Panc1 (cell line): ENCODE measurements at regions not wholly inside any gene's neighbourhood (a gene's known extent, or its start where the extent isn't known, plus 50 kb on each side); places are given as distances from the start of the nearest gene placed in this dataset.
"Not testable (repeated sequence)": the region's sequence is repeated elsewhere in the genome, so short reads cannot be mapped to it uniquely, and the experiment has no call there.

Source experiments
- ATAC-seq: fragments of 200-7000 bp; cut with Tn5 transposase; 2 replicates; pipeline ENCODE4 v1.9.1; 2020; ENCODE audit warnings: mild to moderate bottlenecking, moderate library complexity
- BruUV-seq: library from RNA; stranded (reverse); fragments of 400-500 nt; replicated peaks from 2 replicates; lab custom pipeline; 2021; lab: Mats Ljungman, UMichigan
- CTCF ChIA-PET: fragments of 300-600 bp; sonication (Branson Sonifier 250); formaldehyde crosslinking; loops from one replicate; lab custom pipeline; 2022; ENCODE audit warnings: antibody characterized with exemption; lab: Charles Lee
- POLR2A ChIA-PET: fragments of 300-600 bp; sonication (Branson Sonifier 250); formaldehyde crosslinking; loops from one replicate; lab custom pipeline; 2022; ENCODE audit warnings: antibody characterized with exemption; lab: Charles Lee
- DNase-seq: peaks from one replicate; pipeline ENCODE4 v3.0.0-alpha.2; 2010; ENCODE audit warnings: low read depth, low spot score
- H3K27ac ChIP-seq: 2 replicates; pipeline ENCODE4 v1.5.1; 2011; ENCODE audit warnings: mild to moderate bottlenecking, low read length, inconsistent platforms
- H3K27me3 ChIP-seq: fragments of 200-500 bp; sonication (Bioruptor generic); 2 replicates; pipeline ENCODE4 v1.6.0; 2014; ENCODE audit warnings: low read length, inconsistent platforms; ENCODE audit not compliant: control insufficient read depth, insufficient read depth
- H3K36me3 ChIP-seq: fragments of 200-500 bp; sonication (Bioruptor generic); 2 replicates; pipeline ENCODE4 v1.5.1; 2014; ENCODE audit warnings: inconsistent platforms, mild to moderate bottlenecking, low read length, moderate library complexity; ENCODE audit not compliant: control insufficient read depth, insufficient read depth
- H3K4me1 ChIP-seq: 2 replicates; pipeline ENCODE4 v1.5.1; 2011; ENCODE audit warnings: inconsistent platforms, mild to moderate bottlenecking, low read length, moderate library complexity; ENCODE audit not compliant: control insufficient read depth, insufficient read depth
- H3K4me3 ChIP-seq, 2 experiments: 2 replicates each; pipeline ENCODE4 v1.5.1; 2011 to 2012; ENCODE audit warnings: low read depth in 2 of 2, low read length in 2 of 2, mild to moderate bottlenecking in 2 of 2, inconsistent platforms in 1 of 2, moderate library complexity in 1 of 2
- H3K9me3 ChIP-seq: fragments of 200-500 bp; sonication (Bioruptor generic); 2 replicates; pipeline ENCODE4 v1.5.1; 2014; ENCODE audit warnings: low read depth, mild to moderate bottlenecking, inconsistent platforms, low read length, moderate library complexity; ENCODE audit not compliant: control insufficient read depth, insufficient read depth
- CTCF ChIP-seq: fragments of 450-650 bp; IDR thresholded peaks from 2 replicates; pipeline ENCODE4 v1.5.1; 2017; ENCODE audit warnings: mild to moderate bottlenecking
- POLR2AphosphoS5 ChIP-seq: IDR thresholded peaks from 2 replicates; pipeline ENCODE4 v1.6.1; 2012; ENCODE audit warnings: mild to moderate bottlenecking, low read depth, low read length, moderate library complexity
- REST ChIP-seq, 2 experiments: IDR thresholded peaks; 2 replicates each; pipeline ENCODE4 v1.6.1; 2011 to 2012; ENCODE audit warnings: low read depth in 2 of 2, control low read depth in 1 of 2, low read length in 1 of 2, mild to moderate bottlenecking in 1 of 2, moderate library complexity in 1 of 2; ENCODE audit not compliant: insufficient read depth in 1 of 2
- SIN3A ChIP-seq: IDR thresholded peaks from 2 replicates; pipeline ENCODE4 v1.6.1; 2012; ENCODE audit warnings: low read depth, mild to moderate bottlenecking, low read length, moderate library complexity, borderline replicate concordance; ENCODE audit not compliant: insufficient read depth
- TCF7L2 ChIP-seq: IDR thresholded peaks from 2 replicates; pipeline ENCODE4 v1.6.1; 2011; ENCODE audit warnings: mild to moderate bottlenecking, low read depth, low read length, inconsistent platforms
- in situ Hi-C: cut with HindIII; loops from 2 replicates; pipeline ENCODE4 v1.10.0; 2016; ENCODE audit warnings: low sequenced_read_pairs, low pct_unique_long_range_greater_than_20kb
- intact Hi-C: fragments of 100-400 bp; cut with micrococcal nuclease; formaldehyde crosslinking; loops from one replicate; pipeline ENCODE4 v1.10.0; 2022; ENCODE audit not compliant: unreplicated experiment

- no peaks in the 10 kb centered on the region for H3K4me1 ChIP-seq
- H3K36me3 ChIP-seq = no peaks in the 10 kb centered on the region
- no peaks in the 10 kb centered on the region for H3K27me3 ChIP-seq
- ChIA-PET CTCF (no interaction called here), POLR2A (no interaction called here)
- no peak overlapping the region for H3K27ac ChIP-seq
- BruUV-seq = no TSS peak
- in situ Hi-C loops (no loop called here), intact Hi-C loops (no loop called here)
- no peak for ATAC-seq
- H3K4me3 ChIP-seq = no peak overlapping the region
- TF ChIP-seq SIN3A (no peak), CTCF (no peak), TCF7L2 (no peak), REST (IDR thresholded peaks at IDR 0.05; ENCODE audit: insufficient read depth in 1 of 2, low read depth in 2 of 2, low read length in 1 of 2) (no peak), POLR2AphosphoS5 (no peak)
- no peaks in the 10 kb centered on the region for H3K9me3 ChIP-seq
- no peak for DNase-seq
Observed at GRCh38 chr7:68408873-68409272, 1189.4 kb upstream of the AUTS2 start.

GRCh38 chr7:68409851-68410250 is 1188.4 kb upstream of the AUTS2 start:
- H3K4me1 ChIP-seq = no peaks in the 10 kb centered on the region
- TF ChIP-seq SIN3A = no peak
- TF ChIP-seq REST (IDR thresholded peaks at IDR 0.05; ENCODE audit: insufficient read depth in 1 of 2, low read depth in 2 of 2, low read length in 1 of 2) = no peak
- TF ChIP-seq POLR2AphosphoS5 = no peak
- no peak for TF ChIP-seq TCF7L2
- no peak for TF ChIP-seq CTCF
- no peak overlapping the region for H3K27ac ChIP-seq
- H3K9me3 ChIP-seq = no peaks in the 10 kb centered on the region
- DNase-seq (no peak), ATAC-seq (no peak)
- no TSS peak for BruUV-seq
- H3K36me3 ChIP-seq = no peaks in the 10 kb centered on the region
- no peak overlapping the region for H3K4me3 ChIP-seq
- ChIA-PET POLR2A (no interaction called here), CTCF (no interaction called here)
- no peaks in the 10 kb centered on the region for H3K27me3 ChIP-seq
- in situ Hi-C loops = no loop called here
- intact Hi-C loops = no loop called here

- in situ Hi-C loops, DNase-seq, H3K27ac ChIP-seq, H3K4me1 ChIP-seq, H3K27me3 ChIP-seq, ATAC-seq, POLR2A ChIA-PET, H3K9me3 ChIP-seq, BruUV-seq, H3K4me3 ChIP-seq, CTCF ChIA-PET, H3K36me3 ChIP-seq, intact Hi-C loops: not testable (repeated sequence)
Observed at GRCh38 chr7:68410693-68411092, 1187.6 kb upstream of the AUTS2 start.
